GM12864 (cell line): ENCODE measurements at regions not wholly inside any gene's neighbourhood (a gene's known extent, or its start where the extent isn't known, plus 50 kb on each side); places are given as distances from the start of the nearest gene placed in this dataset.

ENCODE experiments used
- DNase-seq: peaks from one replicate; pipeline ENCODE4 v3.0.0-alpha.2; 2011; ENCODE audit warnings: low read depth
- H3K4me3 ChIP-seq: 2 replicates; pipeline ENCODE4 v1.5.1; 2011; ENCODE audit warnings: mild to moderate bottlenecking, low read depth, low read length, control low read depth
- TF ChIP-seq, protein P1 (sequence below): IDR thresholded peaks from 2 replicates; pipeline ENCODE4 v1.5.1; 2011; ENCODE audit warnings: low read depth, mild to moderate bottlenecking, moderate library complexity, low read length, control low read depth, inconsistent platforms; ENCODE audit errors: missing control alignments

GRCh38 chr4:26067035-26067434 lies 153.0 kb downstream of the SMIM20 start:
- TF ChIP-seq, protein P1, sequence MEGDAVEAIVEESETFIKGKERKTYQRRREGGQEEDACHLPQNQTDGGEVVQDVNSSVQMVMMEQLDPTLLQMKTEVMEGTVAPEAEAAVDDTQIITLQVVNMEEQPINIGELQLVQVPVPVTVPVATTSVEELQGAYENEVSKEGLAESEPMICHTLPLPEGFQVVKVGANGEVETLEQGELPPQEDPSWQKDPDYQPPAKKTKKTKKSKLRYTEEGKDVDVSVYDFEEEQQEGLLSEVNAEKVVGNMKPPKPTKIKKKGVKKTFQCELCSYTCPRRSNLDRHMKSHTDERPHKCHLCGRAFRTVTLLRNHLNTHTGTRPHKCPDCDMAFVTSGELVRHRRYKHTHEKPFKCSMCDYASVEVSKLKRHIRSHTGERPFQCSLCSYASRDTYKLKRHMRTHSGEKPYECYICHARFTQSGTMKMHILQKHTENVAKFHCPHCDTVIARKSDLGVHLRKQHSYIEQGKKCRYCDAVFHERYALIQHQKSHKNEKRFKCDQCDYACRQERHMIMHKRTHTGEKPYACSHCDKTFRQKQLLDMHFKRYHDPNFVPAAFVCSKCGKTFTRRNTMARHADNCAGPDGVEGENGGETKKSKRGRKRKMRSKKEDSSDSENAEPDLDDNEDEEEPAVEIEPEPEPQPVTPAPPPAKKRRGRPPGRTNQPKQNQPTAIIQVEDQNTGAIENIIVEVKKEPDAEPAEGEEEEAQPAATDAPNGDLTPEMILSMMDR, result no peak
- DNase-seq, result no peak
- no peak overlapping the region for H3K4me3 ChIP-seq

- no peak for DNase-seq
- H3K4me3 ChIP-seq, result no peak overlapping the region
Measured at GRCh38 chr4:26069218-26069617, 155.2 kb downstream of the SMIM20 start.

GRCh38 chr4:26071688-26072087 lies 157.7 kb downstream of the SMIM20 start:
- TF ChIP-seq, protein P1, result no peak
- DNase-seq, result no peak
- no peak overlapping the region for H3K4me3 ChIP-seq

More at GRCh38 chr4:26069218-26069617, 155.2 kb downstream of the SMIM20 start:
- TF ChIP-seq, protein P1, result peak; percentile 67

- H3K4me3 ChIP-seq, result no peak overlapping the region
- no peak for DNase-seq
- TF ChIP-seq, protein P1, result no peak
Measured at GRCh38 chr4:26073886-26074560, 160.0 kb downstream of the SMIM20 start.

DNA sequence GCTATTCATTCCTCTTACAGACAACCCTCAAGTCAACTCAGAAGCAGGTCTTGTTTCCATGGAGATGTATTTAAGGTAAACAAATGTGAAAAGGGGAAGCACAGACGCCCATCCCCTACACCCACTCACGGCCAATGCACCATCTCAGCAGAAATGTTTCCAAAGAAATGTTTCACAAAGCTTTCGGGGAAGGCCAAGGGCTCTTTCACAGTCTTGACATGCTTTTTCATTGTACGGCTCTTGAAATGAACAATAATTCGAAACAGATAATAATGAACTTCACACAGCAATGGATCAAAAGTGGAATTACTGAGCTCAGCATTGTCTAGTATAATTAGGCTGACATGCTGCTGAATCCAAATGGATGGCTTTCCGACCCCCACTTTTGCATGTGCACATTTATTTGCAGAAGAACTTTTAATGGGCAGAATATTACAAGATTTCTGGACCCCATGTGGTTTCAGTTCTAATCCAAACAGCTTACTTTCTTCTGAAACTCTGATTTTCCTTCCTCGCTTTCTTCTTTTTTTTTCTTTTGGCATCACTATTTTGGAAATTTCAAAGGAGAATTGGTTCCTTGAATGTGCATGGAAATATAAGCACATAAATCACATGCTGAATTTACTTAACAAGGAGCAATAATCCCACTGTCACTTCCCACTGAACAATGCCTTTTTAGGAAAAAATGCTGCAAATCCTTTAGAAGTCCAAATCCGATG lies 160.9 kb downstream of the SMIM20 start:
- TF ChIP-seq, protein P1, result no peak
- peak; percentile 74 for DNase-seq
- H3K4me3 ChIP-seq, result no peak overlapping the region

GRCh38 chr4:26075583-26075982 lies 161.6 kb downstream of the SMIM20 start:
- TF ChIP-seq, protein P1, result no peak
- DNase-seq, result no peak
- H3K4me3 ChIP-seq, result no peak overlapping the region
